ENCODE measurements at regions not wholly inside any gene's neighbourhood (a gene's known extent, or its start where the extent isn't known, plus 50 kb on each side); places are given as distances from the start of the nearest gene placed in this dataset.

DNA sequence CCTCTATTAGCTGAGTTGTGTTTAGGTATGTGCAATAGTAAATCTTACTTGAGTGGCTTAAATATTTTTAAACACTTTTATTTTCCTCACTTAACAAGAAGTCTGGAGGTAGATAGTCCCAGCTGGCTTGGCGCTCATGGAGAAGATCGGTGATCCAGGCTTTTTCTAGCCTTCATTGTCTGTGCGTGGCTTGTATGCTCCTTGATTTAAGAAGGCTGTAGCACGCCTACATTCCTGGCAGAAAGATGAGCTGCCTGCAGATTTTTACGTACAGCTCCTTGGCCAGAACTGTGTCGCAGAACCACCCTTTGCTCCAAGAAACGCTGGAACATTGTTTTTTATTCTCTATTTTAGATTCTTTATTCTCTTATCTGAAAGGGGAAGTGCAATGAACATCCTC, 284.1 kb downstream of the KIF20B start:
- TF ChIP-seq, protein P1, sequence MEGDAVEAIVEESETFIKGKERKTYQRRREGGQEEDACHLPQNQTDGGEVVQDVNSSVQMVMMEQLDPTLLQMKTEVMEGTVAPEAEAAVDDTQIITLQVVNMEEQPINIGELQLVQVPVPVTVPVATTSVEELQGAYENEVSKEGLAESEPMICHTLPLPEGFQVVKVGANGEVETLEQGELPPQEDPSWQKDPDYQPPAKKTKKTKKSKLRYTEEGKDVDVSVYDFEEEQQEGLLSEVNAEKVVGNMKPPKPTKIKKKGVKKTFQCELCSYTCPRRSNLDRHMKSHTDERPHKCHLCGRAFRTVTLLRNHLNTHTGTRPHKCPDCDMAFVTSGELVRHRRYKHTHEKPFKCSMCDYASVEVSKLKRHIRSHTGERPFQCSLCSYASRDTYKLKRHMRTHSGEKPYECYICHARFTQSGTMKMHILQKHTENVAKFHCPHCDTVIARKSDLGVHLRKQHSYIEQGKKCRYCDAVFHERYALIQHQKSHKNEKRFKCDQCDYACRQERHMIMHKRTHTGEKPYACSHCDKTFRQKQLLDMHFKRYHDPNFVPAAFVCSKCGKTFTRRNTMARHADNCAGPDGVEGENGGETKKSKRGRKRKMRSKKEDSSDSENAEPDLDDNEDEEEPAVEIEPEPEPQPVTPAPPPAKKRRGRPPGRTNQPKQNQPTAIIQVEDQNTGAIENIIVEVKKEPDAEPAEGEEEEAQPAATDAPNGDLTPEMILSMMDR (optimal IDR thresholded peaks at IDR 0.05 in 1 of 3, IDR thresholded peaks at IDR 0.05 in 1 of 3, conservative IDR thresholded peaks at IDR 0.05 in 1 of 3; ENCODE audit: extremely low read depth in 1 of 3, insufficient read depth in 2 of 3, low read length in 3 of 3): no peak
- no peak for TF ChIP-seq EZH2 (IDR thresholded peaks at IDR 0.05; ENCODE audit: low read length)
